ENCODE measurements at regions not wholly inside any gene's neighbourhood (a gene's known extent, or its start where the extent isn't known, plus 50 kb on each side); places are given as distances from the start of the nearest gene placed in this dataset.

DNA sequence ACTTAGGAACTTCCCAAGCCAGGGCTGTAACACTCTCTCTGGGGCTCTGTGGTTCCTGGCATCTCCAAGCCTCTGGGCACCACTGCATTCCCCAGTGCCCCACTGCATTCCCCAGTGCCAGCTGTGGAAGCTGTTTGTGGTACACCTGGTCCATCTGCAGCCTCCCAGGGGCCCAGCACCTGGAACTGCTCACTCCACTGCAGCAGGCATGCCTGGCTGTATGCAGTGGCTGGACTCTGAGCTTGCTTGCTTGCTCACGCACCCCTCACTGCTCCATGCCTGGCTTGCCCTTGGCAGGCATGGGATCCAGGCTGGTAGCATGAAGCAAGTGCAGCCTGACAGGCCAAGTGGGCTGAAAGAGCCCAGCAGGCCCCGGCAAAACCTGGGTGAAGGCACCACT, 512.1 kb downstream of the SQOR start:
- DNase-seq (ENCODE audit: low spot score): no peak
- TF ChIP-seq EZH2 (IDR thresholded peaks at IDR 0.05; ENCODE audit: borderline replicate concordance, low read depth, low read length, poor library complexity, severe bottlenecking): no peak
- TF ChIP-seq, protein P1, sequence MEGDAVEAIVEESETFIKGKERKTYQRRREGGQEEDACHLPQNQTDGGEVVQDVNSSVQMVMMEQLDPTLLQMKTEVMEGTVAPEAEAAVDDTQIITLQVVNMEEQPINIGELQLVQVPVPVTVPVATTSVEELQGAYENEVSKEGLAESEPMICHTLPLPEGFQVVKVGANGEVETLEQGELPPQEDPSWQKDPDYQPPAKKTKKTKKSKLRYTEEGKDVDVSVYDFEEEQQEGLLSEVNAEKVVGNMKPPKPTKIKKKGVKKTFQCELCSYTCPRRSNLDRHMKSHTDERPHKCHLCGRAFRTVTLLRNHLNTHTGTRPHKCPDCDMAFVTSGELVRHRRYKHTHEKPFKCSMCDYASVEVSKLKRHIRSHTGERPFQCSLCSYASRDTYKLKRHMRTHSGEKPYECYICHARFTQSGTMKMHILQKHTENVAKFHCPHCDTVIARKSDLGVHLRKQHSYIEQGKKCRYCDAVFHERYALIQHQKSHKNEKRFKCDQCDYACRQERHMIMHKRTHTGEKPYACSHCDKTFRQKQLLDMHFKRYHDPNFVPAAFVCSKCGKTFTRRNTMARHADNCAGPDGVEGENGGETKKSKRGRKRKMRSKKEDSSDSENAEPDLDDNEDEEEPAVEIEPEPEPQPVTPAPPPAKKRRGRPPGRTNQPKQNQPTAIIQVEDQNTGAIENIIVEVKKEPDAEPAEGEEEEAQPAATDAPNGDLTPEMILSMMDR (conservative IDR thresholded peaks at IDR 0.05; ENCODE audit: low read depth, low read length): no peak
- no peak overlapping the region for H3K27ac ChIP-seq (ENCODE audit: low read depth, low read length, poor library complexity, severe bottlenecking)
- peaks cover 6% of the 10 kb centered on the region for H3K27me3 ChIP-seq (replicated peaks; ENCODE audit: insufficient read depth, low read depth, low read length, poor library complexity)
- no TSS peak for BruUV-seq (replicated peaks)
- H3K4me1 ChIP-seq (ENCODE audit: insufficient read depth, low read length, poor library complexity, severe bottlenecking): no peaks in the 10 kb centered on the region
- H3K36me3 ChIP-seq (ENCODE audit: insufficient read depth, low read length, poor library complexity, severe bottlenecking): no peaks in the 10 kb centered on the region
- ChIA-PET CTCF (no interaction called here), POLR2A (ENCODE audit: low non-redundant PET) (interaction anchor here (0.6 kb wide), 1 partner anchor 318 kb away, joined by 3 read pairs; no protein-coding TSS in a partner anchor)
- no peaks in the 10 kb centered on the region for H3K9me3 ChIP-seq (ENCODE audit: low read depth, low read length, poor library complexity, severe bottlenecking)
- no peak overlapping the region for H3K4me3 ChIP-seq (ENCODE audit: low read depth, low read length, poor library complexity, severe bottlenecking)
- intact Hi-C loops (cut with micrococcal nuclease; ENCODE audit: unreplicated experiment): no loop called here

DNA sequence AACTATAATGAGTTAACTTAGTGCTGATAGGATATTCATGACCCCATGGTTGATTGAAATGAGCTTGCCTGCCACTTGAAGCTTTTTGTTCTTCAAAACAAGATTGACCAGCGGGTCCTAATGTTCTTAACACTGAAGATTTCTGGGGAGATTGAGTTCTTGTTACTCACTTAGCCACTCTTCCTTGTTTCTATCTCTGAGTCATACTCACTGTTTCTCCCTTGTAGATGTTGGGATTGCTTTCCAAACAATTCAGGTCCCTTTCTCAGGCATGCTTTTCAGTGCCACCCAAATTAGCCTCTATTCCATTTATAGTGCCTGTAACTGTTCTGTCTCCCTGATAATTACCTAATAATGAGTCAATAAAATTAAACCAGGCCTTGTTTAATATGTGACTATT, 517.0 kb downstream of the SQOR start:
- Histone ChIP-seq H3K27me3 (replicated peaks; ENCODE audit: insufficient read depth, low read depth, low read length, poor library complexity) (peaks cover 6% of the 10 kb centered on the region), H3K9me3 (ENCODE audit: low read depth, low read length, poor library complexity, severe bottlenecking) (no peaks in the 10 kb centered on the region), H3K4me3 (ENCODE audit: low read depth, low read length, poor library complexity, severe bottlenecking) (no peak overlapping the region), H3K4me1 (ENCODE audit: insufficient read depth, low read length, poor library complexity, severe bottlenecking) (no peaks in the 10 kb centered on the region), H3K36me3 (ENCODE audit: insufficient read depth, low read length, poor library complexity, severe bottlenecking) (no peaks in the 10 kb centered on the region), H3K27ac (ENCODE audit: low read depth, low read length, poor library complexity, severe bottlenecking) (no peak overlapping the region)
- ChIA-PET POLR2A (ENCODE audit: low non-redundant PET) (no interaction called here), CTCF (no interaction called here)
- no peak for DNase-seq (ENCODE audit: low spot score)
- intact Hi-C loops (cut with micrococcal nuclease; ENCODE audit: unreplicated experiment): no loop called here
- no peak for TF ChIP-seq EZH2 (IDR thresholded peaks at IDR 0.05; ENCODE audit: borderline replicate concordance, low read depth, low read length, poor library complexity, severe bottlenecking)
- TF ChIP-seq, protein P1 (conservative IDR thresholded peaks at IDR 0.05; ENCODE audit: low read depth, low read length): no peak
- no TSS peak for BruUV-seq (replicated peaks)

DNA sequence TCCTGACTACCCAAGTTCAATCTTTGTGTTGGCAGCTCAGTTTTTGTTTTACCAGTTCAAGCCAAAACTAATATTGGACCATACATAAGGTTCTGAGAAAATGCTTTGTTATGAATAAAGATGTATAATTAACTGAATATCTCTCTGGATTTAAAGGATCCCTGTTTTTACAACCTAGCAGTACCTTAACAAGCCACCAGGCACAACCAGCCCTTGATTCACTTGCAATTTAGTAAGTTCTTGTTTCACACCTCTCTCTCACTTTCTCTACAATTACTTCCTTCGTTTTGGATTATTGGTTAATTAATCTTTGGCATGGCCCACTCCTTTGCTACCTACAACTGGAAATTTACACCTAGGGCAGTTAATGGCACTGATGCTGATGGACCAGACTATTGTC, 531.9 kb downstream of the SQOR start:
- no TSS peak for BruUV-seq (replicated peaks)
- Histone ChIP-seq H3K9me3 (ENCODE audit: low read depth, low read length, poor library complexity, severe bottlenecking) (no peaks in the 10 kb centered on the region), H3K4me1 (ENCODE audit: insufficient read depth, low read length, poor library complexity, severe bottlenecking) (no peaks in the 10 kb centered on the region), H3K36me3 (ENCODE audit: insufficient read depth, low read length, poor library complexity, severe bottlenecking) (no peaks in the 10 kb centered on the region), H3K27me3 (replicated peaks; ENCODE audit: insufficient read depth, low read depth, low read length, poor library complexity) (no peaks in the 10 kb centered on the region), H3K4me3 (ENCODE audit: low read depth, low read length, poor library complexity, severe bottlenecking) (no peak overlapping the region), H3K27ac (ENCODE audit: low read depth, low read length, poor library complexity, severe bottlenecking) (no peak overlapping the region)
- TF ChIP-seq, protein P1 (conservative IDR thresholded peaks at IDR 0.05; ENCODE audit: low read depth, low read length): no peak
- TF ChIP-seq EZH2 (IDR thresholded peaks at IDR 0.05; ENCODE audit: borderline replicate concordance, low read depth, low read length, poor library complexity, severe bottlenecking): no peak
- CTCF ChIA-PET: no interaction called here
- DNase-seq (ENCODE audit: low spot score): no peak
- intact Hi-C loops (cut with micrococcal nuclease; ENCODE audit: unreplicated experiment): no loop called here
- POLR2A ChIA-PET (ENCODE audit: low non-redundant PET): no interaction called here
